GM12872 (cell line): ENCODE measurements at regions not wholly inside any gene's neighbourhood (a gene's known extent, or its start where the extent isn't known, plus 50 kb on each side); places are given as distances from the start of the nearest gene placed in this dataset.

Experiments
- TF ChIP-seq, protein P1 (sequence below): IDR thresholded peaks from 3 replicates; pipeline ENCODE4 v1.5.1; 2011; ENCODE audit warnings: low read depth, mild to moderate bottlenecking, low read length, moderate library complexity; ENCODE audit not compliant: insufficient read depth

DNA sequence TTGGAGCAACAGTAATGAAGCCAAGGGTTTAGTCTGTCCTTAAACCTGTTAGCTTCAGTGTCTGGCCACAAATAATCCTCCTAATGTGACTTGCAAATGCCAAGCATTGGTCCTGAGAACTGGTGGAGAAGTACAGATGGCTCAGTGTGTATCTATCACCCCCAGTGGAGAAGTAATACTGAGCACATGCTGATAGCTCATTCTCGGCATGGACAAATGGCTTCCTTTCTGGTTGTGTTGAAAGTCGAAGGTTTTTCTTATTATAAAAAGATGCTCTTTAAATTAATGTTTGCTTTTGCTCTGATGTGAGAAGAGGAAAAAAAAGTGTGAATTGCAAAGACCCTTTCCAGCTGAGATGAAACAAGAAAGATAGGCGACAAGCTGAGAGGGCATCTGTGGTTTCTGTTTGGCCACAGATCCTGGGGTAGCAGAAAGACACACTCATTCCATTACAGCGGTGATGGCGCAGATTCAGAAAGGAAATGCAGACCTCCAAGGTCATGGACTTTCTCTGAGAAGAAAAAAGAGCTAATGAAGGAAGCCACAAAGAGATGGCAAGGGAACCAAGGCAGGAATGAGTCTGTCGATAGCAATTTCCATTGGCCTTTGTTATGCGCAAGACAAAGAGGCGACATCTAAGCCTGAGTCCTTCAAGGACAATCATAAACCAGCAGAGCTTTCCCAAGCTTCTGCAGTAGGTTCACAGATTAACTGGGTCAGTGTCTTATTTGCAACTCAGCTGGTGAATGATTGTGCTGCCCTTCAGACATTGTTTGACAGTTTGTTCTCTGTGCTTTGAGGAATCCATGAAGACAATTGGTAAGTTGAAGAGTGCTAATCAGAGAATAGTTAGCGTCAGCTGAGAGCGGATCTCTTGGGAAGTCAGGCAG, 155.5 kb upstream of the RGS6 start:
- TF ChIP-seq, protein P1, sequence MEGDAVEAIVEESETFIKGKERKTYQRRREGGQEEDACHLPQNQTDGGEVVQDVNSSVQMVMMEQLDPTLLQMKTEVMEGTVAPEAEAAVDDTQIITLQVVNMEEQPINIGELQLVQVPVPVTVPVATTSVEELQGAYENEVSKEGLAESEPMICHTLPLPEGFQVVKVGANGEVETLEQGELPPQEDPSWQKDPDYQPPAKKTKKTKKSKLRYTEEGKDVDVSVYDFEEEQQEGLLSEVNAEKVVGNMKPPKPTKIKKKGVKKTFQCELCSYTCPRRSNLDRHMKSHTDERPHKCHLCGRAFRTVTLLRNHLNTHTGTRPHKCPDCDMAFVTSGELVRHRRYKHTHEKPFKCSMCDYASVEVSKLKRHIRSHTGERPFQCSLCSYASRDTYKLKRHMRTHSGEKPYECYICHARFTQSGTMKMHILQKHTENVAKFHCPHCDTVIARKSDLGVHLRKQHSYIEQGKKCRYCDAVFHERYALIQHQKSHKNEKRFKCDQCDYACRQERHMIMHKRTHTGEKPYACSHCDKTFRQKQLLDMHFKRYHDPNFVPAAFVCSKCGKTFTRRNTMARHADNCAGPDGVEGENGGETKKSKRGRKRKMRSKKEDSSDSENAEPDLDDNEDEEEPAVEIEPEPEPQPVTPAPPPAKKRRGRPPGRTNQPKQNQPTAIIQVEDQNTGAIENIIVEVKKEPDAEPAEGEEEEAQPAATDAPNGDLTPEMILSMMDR, result no peak

GRCh38 chr14:71780075-71780474, 152.2 kb upstream of the RGS6 start:
- TF ChIP-seq, protein P1, result no peak

- TF ChIP-seq, protein P1, result no peak
These were observed 151.4 kb upstream of the RGS6 start for GRCh38 chr14:71780822-71781221.

- TF ChIP-seq, protein P1, result no peak
These were observed 149.1 kb upstream of the RGS6 start for GRCh38 chr14:71783088-71783487.

- TF ChIP-seq, protein P1, result no peak
These were observed 148.4 kb upstream of the RGS6 start for GRCh38 chr14:71783786-71784185.

DNA sequence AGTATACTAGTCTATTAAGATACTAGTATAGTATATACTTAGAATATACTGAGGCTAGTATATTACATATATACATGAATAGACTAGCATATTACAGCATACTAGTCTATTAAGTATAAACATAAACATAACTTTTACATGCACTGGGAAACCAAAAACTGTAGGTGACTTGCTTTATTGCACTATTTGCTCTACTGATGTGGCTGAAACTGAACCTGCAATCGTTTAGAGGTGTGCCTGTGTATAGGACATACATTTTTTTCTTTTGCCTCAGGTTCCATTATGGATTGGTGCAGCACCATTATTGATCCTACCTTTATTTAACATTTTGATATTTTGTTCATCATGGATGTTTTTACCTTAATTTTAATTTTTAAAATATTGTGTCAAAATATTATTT, 143.2 kb upstream of the RGS6 start:
- TF ChIP-seq, protein P1, result no peak

- TF ChIP-seq, protein P1, result no peak
These were observed 132.4 kb upstream of the RGS6 start for GRCh38 chr14:71799841-71800240.
